ENCODE measurements at regions not wholly inside any gene's neighbourhood (a gene's known extent, or its start where the extent isn't known, plus 50 kb on each side); places are given as distances from the start of the nearest gene placed in this dataset.

DNA sequence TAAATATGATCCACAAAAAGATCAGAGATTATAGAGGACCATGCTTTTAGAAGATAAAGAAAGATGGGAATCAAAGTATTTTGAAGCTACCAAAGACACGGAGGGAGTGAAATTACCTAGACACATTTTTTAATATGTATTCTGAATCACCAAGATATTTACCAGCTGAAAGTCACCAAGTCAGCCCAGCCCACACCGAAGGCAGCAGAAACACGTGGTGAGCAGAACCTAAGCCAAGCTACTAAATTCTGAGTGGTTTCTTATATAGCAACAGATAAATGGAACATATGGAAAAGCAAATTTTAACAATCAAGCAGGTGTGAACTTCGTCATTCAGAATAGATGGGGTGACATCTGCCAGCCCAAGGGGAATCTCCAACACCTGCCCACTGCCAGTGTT lies 134.7 kb upstream of the AKR1E2 start:
- TF ChIP-seq CTCF (IDR thresholded peaks at IDR 0.05; ENCODE audit: low read depth, low read length) = no peak
- DNase-seq (ENCODE audit: extremely low read depth, low read depth) = no peak

DNA sequence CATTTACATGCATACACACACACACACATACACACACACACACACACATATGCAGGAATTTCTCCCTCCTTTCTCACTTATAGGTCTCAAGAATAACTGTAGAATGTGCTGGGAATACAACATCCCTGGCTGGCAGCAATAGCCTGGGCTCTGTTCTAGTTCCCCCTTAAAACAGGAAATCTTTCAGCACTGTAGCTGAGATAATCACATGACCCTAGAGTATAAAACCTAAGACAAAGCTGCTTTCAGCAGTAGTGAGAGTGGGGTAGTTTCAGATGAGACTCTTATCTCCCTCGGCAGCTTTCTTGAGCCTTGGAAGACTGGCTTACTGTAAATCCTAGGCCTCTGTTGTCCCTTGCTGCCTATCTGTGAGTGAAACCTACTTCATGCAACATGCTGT lies 137.4 kb upstream of the AKR1E2 start:
- TF ChIP-seq CTCF (IDR thresholded peaks at IDR 0.05; ENCODE audit: low read depth, low read length) = no peak
- DNase-seq (ENCODE audit: extremely low read depth, low read depth) = no peak

GRCh38 chr10:4688168-4688567 lies 137.8 kb upstream of the AKR1E2 start:
- no peak for DNase-seq (ENCODE audit: extremely low read depth, low read depth)
- no peak for TF ChIP-seq CTCF (IDR thresholded peaks at IDR 0.05; ENCODE audit: low read depth, low read length)

- no peak for TF ChIP-seq CTCF (IDR thresholded peaks at IDR 0.05; ENCODE audit: low read depth, low read length)
- no peak for DNase-seq (ENCODE audit: extremely low read depth, low read depth)
These were observed 138.6 kb upstream of the AKR1E2 start for GRCh38 chr10:4687397-4687796.

DNA sequence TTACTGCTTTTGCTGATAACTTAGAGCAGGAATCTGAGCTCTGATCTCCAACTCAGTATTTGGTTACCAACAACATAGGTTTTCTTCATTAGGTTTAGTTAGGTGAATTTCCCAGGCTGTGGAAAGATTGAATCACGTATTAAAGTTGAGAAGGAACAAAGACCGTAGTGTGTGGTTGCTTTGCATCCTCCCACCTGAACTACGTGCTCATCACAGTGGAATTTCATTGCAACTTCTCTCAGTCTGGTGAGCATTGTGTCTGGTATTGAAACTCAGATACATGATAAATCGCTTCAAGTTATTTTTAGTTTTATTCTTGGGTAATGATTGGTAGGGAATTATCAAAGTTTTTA lies 139.4 kb upstream of the AKR1E2 start:
- no peak for DNase-seq (ENCODE audit: extremely low read depth, low read depth)
- TF ChIP-seq CTCF (IDR thresholded peaks at IDR 0.05; ENCODE audit: low read depth, low read length) = no peak

- TF ChIP-seq CTCF (IDR thresholded peaks at IDR 0.05; ENCODE audit: low read depth, low read length) = no peak
- DNase-seq (ENCODE audit: extremely low read depth, low read depth) = no peak
These were observed 139.9 kb upstream of the AKR1E2 start for GRCh38 chr10:4685904-4686643.

DNA sequence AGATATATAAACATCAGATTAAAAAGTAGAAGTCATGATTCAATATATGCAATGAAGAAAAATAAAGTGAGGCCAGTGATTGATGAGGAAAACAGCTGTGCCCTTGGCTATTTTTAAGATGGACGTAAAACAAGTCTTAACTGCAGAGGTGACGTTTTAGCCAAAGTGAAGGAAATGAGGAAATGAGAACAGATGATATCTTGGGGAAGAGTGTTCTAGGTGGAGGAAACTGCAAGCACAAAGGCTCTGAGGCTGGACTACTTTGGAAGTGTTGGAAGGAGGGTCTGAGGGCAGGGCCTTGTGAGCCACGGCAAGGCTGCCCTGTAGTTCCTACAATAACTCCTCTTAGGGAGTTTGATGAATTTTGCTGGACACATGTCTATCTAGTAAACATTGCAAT lies 140.5 kb upstream of the AKR1E2 start:
- TF ChIP-seq CTCF (IDR thresholded peaks at IDR 0.05; ENCODE audit: low read depth, low read length) = no peak
- DNase-seq (ENCODE audit: extremely low read depth, low read depth) = no peak

All from AG09319 (cell line).